ENCODE measurements at regions not wholly inside any gene's neighbourhood (a gene's known extent, or its start where the extent isn't known, plus 50 kb on each side); places are given as distances from the start of the nearest gene placed in this dataset.
"Not testable (repeated sequence)": the region's sequence is repeated elsewhere in the genome, so short reads cannot be mapped to it uniquely, and the experiment has no call there.

- Histone ChIP-seq H3K27me3 (ENCODE audit: control insufficient read depth, insufficient read depth, low read length) (no peaks in the 10 kb centered on the region), H3K9ac (ENCODE audit: low read depth, low read length) (no peak overlapping the region), H3K36me3 (ENCODE audit: control insufficient read depth, insufficient read depth, low read length) (no peaks in the 10 kb centered on the region), H3K4me3 (ENCODE audit: low read depth, low read length) (no peak overlapping the region), H3K4me1 (ENCODE audit: control insufficient read depth, insufficient read depth, low read length) (no peaks in the 10 kb centered on the region), H3K9me3 (ENCODE audit: control insufficient read depth, insufficient read depth, low read length) (no peaks in the 10 kb centered on the region), H3K27ac (ENCODE audit: low read depth, low read length) (no peak overlapping the region)
Measured at GRCh38 chr3:89025185-89025584, 82.2 kb upstream of the EPHA3 start.

DNA sequence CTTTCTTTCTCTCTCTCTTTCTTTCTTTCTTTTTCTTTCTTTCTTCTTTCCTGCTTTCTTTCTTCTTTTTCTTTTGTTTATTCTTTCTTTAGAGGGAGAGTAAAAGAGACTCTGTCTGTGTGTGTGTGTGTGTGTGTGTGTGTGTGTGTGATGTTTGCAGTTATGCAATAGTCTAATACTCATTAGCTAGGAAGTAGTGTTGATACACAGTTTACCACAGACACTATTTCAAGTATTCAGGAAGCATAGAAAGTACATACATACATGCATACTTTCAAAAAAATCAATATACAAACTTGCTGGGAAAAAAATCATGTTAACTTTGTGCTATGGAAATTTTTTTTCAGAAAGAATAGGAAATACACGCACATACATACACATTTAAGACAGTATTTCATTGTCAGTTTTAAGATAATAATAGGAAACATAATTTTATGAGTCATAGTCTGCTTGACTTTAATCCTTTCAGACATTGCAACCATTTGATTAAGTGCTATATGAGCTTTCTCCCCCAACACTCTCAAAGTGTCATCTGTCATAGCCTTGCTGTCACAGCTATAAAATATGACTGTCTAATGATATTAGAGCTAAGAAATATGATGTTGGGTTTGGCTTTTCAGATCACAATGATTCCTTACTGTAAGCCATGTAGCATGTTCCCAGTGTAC is 74.9 kb upstream of the EPHA3 start:
- H3K9me3 ChIP-seq (ENCODE audit: control insufficient read depth, insufficient read depth, low read length), result 0 out of 2 replicates have a peak, but pooled peaks cover 6% of the 10 kb centered on the region
- H3K27me3 ChIP-seq (ENCODE audit: control insufficient read depth, insufficient read depth, low read length), result no peaks in the 10 kb centered on the region
- no peak overlapping the region for H3K9ac ChIP-seq (ENCODE audit: low read depth, low read length)
- H3K27ac ChIP-seq (ENCODE audit: low read depth, low read length), result no peak overlapping the region
- no peak overlapping the region for H3K4me3 ChIP-seq (ENCODE audit: low read depth, low read length)
- H3K36me3 ChIP-seq (ENCODE audit: control insufficient read depth, insufficient read depth, low read length), result no peaks in the 10 kb centered on the region
- H3K4me1 ChIP-seq (ENCODE audit: control insufficient read depth, insufficient read depth, low read length), result no peaks in the 10 kb centered on the region

GRCh38 chr3:89034723-89035122 is 72.7 kb upstream of the EPHA3 start:
- not testable (repeated sequence) for H3K4me3 ChIP-seq (ENCODE audit: low read depth, low read length); H3K27ac ChIP-seq (ENCODE audit: low read depth, low read length); H3K36me3 ChIP-seq (ENCODE audit: control insufficient read depth, insufficient read depth, low read length); H3K4me1 ChIP-seq (ENCODE audit: control insufficient read depth, insufficient read depth, low read length); H3K9ac ChIP-seq (ENCODE audit: low read depth, low read length); H3K9me3 ChIP-seq (ENCODE audit: control insufficient read depth, insufficient read depth, low read length); H3K27me3 ChIP-seq (ENCODE audit: control insufficient read depth, insufficient read depth, low read length)

DNA sequence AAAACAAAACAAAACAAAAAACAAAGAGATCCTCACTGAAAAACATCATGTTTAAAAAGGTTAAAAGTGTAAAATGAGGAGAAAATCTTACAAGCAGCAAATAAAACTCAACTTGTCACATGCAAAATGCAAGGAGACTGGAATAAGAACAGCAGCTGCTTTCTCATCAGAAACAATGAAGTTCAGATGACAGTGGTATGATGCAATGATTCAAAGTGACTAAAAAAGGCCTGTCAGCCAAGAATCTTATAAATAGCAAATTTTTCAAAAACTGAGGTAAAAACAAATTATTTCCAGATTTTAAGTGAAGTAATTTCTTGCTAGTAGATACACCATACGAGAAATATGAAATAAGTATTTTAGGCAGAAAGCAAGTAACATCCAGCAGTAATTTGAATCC is 68.6 kb upstream of the EPHA3 start:
- Histone ChIP-seq H3K27ac (ENCODE audit: low read depth, low read length) (no peak overlapping the region), H3K27me3 (ENCODE audit: control insufficient read depth, insufficient read depth, low read length) (no peaks in the 10 kb centered on the region), H3K9ac (ENCODE audit: low read depth, low read length) (no peak overlapping the region), H3K9me3 (ENCODE audit: control insufficient read depth, insufficient read depth, low read length) (0 out of 2 replicates have a peak, but pooled peaks cover 6% of the 10 kb centered on the region), H3K4me3 (ENCODE audit: low read depth, low read length) (no peak overlapping the region), H3K4me1 (ENCODE audit: control insufficient read depth, insufficient read depth, low read length) (no peaks in the 10 kb centered on the region), H3K36me3 (ENCODE audit: control insufficient read depth, insufficient read depth, low read length) (no peaks in the 10 kb centered on the region)

- peaks cover 16% of the 10 kb centered on the region; the same call in 1 of the 2 replicates for H3K4me1 ChIP-seq (ENCODE audit: control insufficient read depth, insufficient read depth, low read length)
Measured at GRCh38 chr3:89042236-89042835, 65.1 kb upstream of the EPHA3 start.

GRCh38 chr3:89043406-89043932 is 64.0 kb upstream of the EPHA3 start:
- Histone ChIP-seq H3K27ac (ENCODE audit: low read depth, low read length) (no peak overlapping the region), H3K4me3 (ENCODE audit: low read depth, low read length) (no peak overlapping the region), H3K27me3 (ENCODE audit: control insufficient read depth, insufficient read depth, low read length) (no peaks in the 10 kb centered on the region), H3K9me3 (ENCODE audit: control insufficient read depth, insufficient read depth, low read length) (no peaks in the 10 kb centered on the region), H3K36me3 (ENCODE audit: control insufficient read depth, insufficient read depth, low read length) (no peaks in the 10 kb centered on the region), H3K9ac (ENCODE audit: low read depth, low read length) (no peak overlapping the region), H3K4me1 (ENCODE audit: control insufficient read depth, insufficient read depth, low read length) (peaks cover 16% of the 10 kb centered on the region; the same call in 1 of the 2 replicates)

More at GRCh38 chr3:89042236-89042835, 65.1 kb upstream of the EPHA3 start:
- Histone ChIP-seq H3K27ac (ENCODE audit: low read depth, low read length) (no peak overlapping the region), H3K36me3 (ENCODE audit: control insufficient read depth, insufficient read depth, low read length) (no peaks in the 10 kb centered on the region), H3K9ac (ENCODE audit: low read depth, low read length) (no peak overlapping the region), H3K4me3 (ENCODE audit: low read depth, low read length) (no peak overlapping the region), H3K27me3 (ENCODE audit: control insufficient read depth, insufficient read depth, low read length) (no peaks in the 10 kb centered on the region), H3K9me3 (ENCODE audit: control insufficient read depth, insufficient read depth, low read length) (no peaks in the 10 kb centered on the region)

GRCh38 chr3:89046661-89047060 is 60.8 kb upstream of the EPHA3 start:
- Histone ChIP-seq H3K4me3 (ENCODE audit: low read depth, low read length) (no peak overlapping the region), H3K27me3 (ENCODE audit: control insufficient read depth, insufficient read depth, low read length) (no peaks in the 10 kb centered on the region), H3K36me3 (ENCODE audit: control insufficient read depth, insufficient read depth, low read length) (no peaks in the 10 kb centered on the region), H3K27ac (ENCODE audit: low read depth, low read length) (no peak overlapping the region), H3K9ac (ENCODE audit: low read depth, low read length) (no peak overlapping the region), H3K9me3 (ENCODE audit: control insufficient read depth, insufficient read depth, low read length) (no peaks in the 10 kb centered on the region), H3K4me1 (ENCODE audit: control insufficient read depth, insufficient read depth, low read length) (peaks cover 16% of the 10 kb centered on the region; the same call in 1 of the 2 replicates)

GRCh38 chr3:89049119-89049518 is 58.3 kb upstream of the EPHA3 start:
- no peaks in the 10 kb centered on the region for H3K36me3 ChIP-seq (ENCODE audit: control insufficient read depth, insufficient read depth, low read length)

DNA sequence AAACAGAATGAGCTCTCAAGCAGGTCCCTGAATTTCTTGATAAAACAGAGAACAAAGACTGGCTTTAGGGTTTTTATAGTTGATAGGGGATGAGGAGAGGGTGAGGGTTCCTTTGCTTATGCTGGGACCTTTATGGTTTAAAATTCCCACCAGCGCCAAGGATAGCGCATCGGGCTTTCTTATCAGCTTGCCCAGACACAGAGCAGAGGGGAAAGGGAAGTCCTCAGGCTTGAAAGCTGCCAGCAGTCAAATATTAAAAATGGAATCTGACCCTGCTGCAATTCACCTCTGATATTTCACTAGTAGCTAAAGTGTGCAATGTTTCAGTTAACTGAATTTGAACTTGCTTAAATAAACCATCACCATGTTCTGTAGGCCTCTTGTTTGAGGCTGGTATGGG is 55.0 kb upstream of the EPHA3 start:
- H3K9ac ChIP-seq (ENCODE audit: low read depth, low read length), result no peak overlapping the region
- H3K27me3 ChIP-seq (ENCODE audit: control insufficient read depth, insufficient read depth, low read length), result no peaks in the 10 kb centered on the region
- H3K4me1 ChIP-seq (ENCODE audit: control insufficient read depth, insufficient read depth, low read length), result no peaks in the 10 kb centered on the region; the same call in 1 of the 2 replicates
- no peak overlapping the region for H3K4me3 ChIP-seq (ENCODE audit: low read depth, low read length)
- no peak overlapping the region for H3K27ac ChIP-seq (ENCODE audit: low read depth, low read length)
- H3K36me3 ChIP-seq (ENCODE audit: control insufficient read depth, insufficient read depth, low read length), result no peaks in the 10 kb centered on the region
- H3K9me3 ChIP-seq (ENCODE audit: control insufficient read depth, insufficient read depth, low read length), result no peaks in the 10 kb centered on the region

More at GRCh38 chr3:89049119-89049518, 58.3 kb upstream of the EPHA3 start:
- H3K9me3 ChIP-seq (ENCODE audit: control insufficient read depth, insufficient read depth, low read length), result no peaks in the 10 kb centered on the region
- peaks cover 15% of the 10 kb centered on the region; the same call in 1 of the 2 replicates for H3K4me1 ChIP-seq (ENCODE audit: control insufficient read depth, insufficient read depth, low read length)
- no peaks in the 10 kb centered on the region for H3K27me3 ChIP-seq (ENCODE audit: control insufficient read depth, insufficient read depth, low read length)
- H3K27ac ChIP-seq (ENCODE audit: low read depth, low read length), result no peak overlapping the region
- H3K4me3 ChIP-seq (ENCODE audit: low read depth, low read length), result no peak overlapping the region
- H3K9ac ChIP-seq (ENCODE audit: low read depth, low read length), result no peak overlapping the region

DNA sequence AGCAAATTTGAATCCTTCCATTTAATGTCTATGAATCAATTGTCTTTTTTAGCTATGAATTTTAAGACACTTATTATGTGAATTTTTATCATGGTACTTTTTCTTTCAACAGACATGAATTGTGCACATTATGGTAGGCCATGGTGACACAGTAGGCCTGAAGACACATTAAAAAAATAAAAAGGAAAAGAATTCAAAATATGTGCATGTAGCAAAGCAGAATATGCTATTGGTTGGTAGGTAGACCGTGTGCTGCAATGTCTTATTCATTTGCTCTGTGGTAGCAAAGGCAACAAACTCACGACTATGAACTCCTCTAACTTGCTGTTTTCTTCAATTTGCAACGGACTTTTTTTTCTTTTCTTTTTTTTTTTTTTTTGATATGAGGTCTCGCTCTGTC is 50.0 kb upstream of the EPHA3 start:
- H3K9me3 ChIP-seq (ENCODE audit: control insufficient read depth, insufficient read depth, low read length), result no peaks in the 10 kb centered on the region
- H3K9ac ChIP-seq (ENCODE audit: low read depth, low read length), result no peak overlapping the region
- H3K36me3 ChIP-seq (ENCODE audit: control insufficient read depth, insufficient read depth, low read length), result no peaks in the 10 kb centered on the region
- H3K4me1 ChIP-seq (ENCODE audit: control insufficient read depth, insufficient read depth, low read length), result peaks cover 4% of the 10 kb centered on the region; the same call in 1 of the 2 replicates
- no peaks in the 10 kb centered on the region for H3K27me3 ChIP-seq (ENCODE audit: control insufficient read depth, insufficient read depth, low read length)
- H3K27ac ChIP-seq (ENCODE audit: low read depth, low read length), result no peak overlapping the region
- H3K4me3 ChIP-seq (ENCODE audit: low read depth, low read length), result no peak overlapping the region
